ENCODE measurements at regions not wholly inside any gene's neighbourhood (a gene's known extent, or its start where the extent isn't known, plus 50 kb on each side); places are given as distances from the start of the nearest gene placed in this dataset.

DNA sequence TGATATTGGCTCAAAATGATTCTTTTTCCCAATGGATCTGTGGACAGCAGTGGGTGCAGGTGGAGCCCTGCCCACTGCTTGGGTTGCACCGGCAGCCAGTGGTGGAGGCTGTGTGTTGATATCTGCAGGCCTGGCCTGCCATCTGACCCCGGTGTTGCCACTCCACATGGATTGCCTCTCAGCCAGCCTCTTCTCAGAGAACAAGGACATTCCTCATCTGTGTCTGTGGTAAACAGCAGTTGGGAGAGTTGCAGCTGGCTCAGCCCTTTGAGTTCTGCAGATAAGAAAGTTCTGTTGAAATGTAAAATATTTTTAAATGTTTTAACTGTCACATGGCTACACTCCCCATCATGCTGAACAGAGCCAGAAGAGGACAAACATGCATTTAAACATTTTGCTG, 374.9 kb upstream of the CELF2 start:
- H3K9ac ChIP-seq (ENCODE audit: low read length) = no peak overlapping the region
- no peaks in the 10 kb centered on the region for H3K36me3 ChIP-seq (ENCODE audit: insufficient read depth, low read length)
- no peaks in the 10 kb centered on the region for H3K27me3 ChIP-seq (ENCODE audit: insufficient read depth, low read length)
- DNase-seq (ENCODE audit: low read depth) (peak; percentile 4), FAIRE-seq (no peak)
- H3K4me1 ChIP-seq (ENCODE audit: insufficient read depth, low read length) = no peaks in the 10 kb centered on the region
- H3K9me3 ChIP-seq (ENCODE audit: insufficient read depth, low read depth, low read length) = no peaks in the 10 kb centered on the region
- H3K27ac ChIP-seq (ENCODE audit: low read depth, low read length) = no peak overlapping the region
- no peak overlapping the region for H2AFZ ChIP-seq (ENCODE audit: low read depth, low read length)
- no peak overlapping the region for H3K4me3 ChIP-seq (ENCODE audit: insufficient read depth, low read depth, low read length)
- H4K20me1 ChIP-seq (ENCODE audit: insufficient read depth, low read length) = no peaks in the 10 kb centered on the region
- no peaks in the 10 kb centered on the region for H3K79me2 ChIP-seq (ENCODE audit: insufficient read depth, low read length)
- Mint-ChIP-seq H3K4me1 (ENCODE audit: low read depth, unreplicated experiment) (peaks cover 4% of the 10 kb centered on the region), H3K27me3 (ENCODE audit: low read depth, unreplicated experiment) (peaks cover 2% of the 10 kb centered on the region), H3K27ac (ENCODE audit: unreplicated experiment) (no peak overlapping the region), H3K9me3 (ENCODE audit: unreplicated experiment) (no peaks in the 10 kb centered on the region), H3K36me3 (ENCODE audit: low read depth, unreplicated experiment) (no peaks in the 10 kb centered on the region), H3K4me3 (ENCODE audit: unreplicated experiment) (no peak overlapping the region)
- TF ChIP-seq, protein P1, sequence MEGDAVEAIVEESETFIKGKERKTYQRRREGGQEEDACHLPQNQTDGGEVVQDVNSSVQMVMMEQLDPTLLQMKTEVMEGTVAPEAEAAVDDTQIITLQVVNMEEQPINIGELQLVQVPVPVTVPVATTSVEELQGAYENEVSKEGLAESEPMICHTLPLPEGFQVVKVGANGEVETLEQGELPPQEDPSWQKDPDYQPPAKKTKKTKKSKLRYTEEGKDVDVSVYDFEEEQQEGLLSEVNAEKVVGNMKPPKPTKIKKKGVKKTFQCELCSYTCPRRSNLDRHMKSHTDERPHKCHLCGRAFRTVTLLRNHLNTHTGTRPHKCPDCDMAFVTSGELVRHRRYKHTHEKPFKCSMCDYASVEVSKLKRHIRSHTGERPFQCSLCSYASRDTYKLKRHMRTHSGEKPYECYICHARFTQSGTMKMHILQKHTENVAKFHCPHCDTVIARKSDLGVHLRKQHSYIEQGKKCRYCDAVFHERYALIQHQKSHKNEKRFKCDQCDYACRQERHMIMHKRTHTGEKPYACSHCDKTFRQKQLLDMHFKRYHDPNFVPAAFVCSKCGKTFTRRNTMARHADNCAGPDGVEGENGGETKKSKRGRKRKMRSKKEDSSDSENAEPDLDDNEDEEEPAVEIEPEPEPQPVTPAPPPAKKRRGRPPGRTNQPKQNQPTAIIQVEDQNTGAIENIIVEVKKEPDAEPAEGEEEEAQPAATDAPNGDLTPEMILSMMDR (IDR thresholded peaks at IDR 0.05; ENCODE audit: insufficient read depth, low read depth, low read length) = no peak
- no peak for TF ChIP-seq EZH2 (IDR thresholded peaks at IDR 0.05; ENCODE audit: insufficient read depth, low read length)
- H3K4me2 ChIP-seq (ENCODE audit: low read length) = no peak overlapping the region

GRCh38 chr10:10644008-10644646, 373.5 kb upstream of the CELF2 start:
- no peak overlapping the region for H3K9ac ChIP-seq (ENCODE audit: low read length)
- Mint-ChIP-seq H3K4me3 (ENCODE audit: unreplicated experiment) (no peak overlapping the region), H3K36me3 (ENCODE audit: low read depth, unreplicated experiment) (no peaks in the 10 kb centered on the region), H3K9me3 (ENCODE audit: unreplicated experiment) (peaks cover 2% of the 10 kb centered on the region), H3K4me1 (ENCODE audit: low read depth, unreplicated experiment) (peaks cover 4% of the 10 kb centered on the region), H3K27ac (ENCODE audit: unreplicated experiment) (no peak overlapping the region), H3K27me3 (ENCODE audit: low read depth, unreplicated experiment) (peaks cover 7% of the 10 kb centered on the region)
- H3K4me3 ChIP-seq (ENCODE audit: insufficient read depth, low read depth, low read length) = no peak overlapping the region
- no peaks in the 10 kb centered on the region for H4K20me1 ChIP-seq (ENCODE audit: insufficient read depth, low read length)
- H3K36me3 ChIP-seq (ENCODE audit: insufficient read depth, low read length) = no peaks in the 10 kb centered on the region
- no peak for TF ChIP-seq EZH2 (IDR thresholded peaks at IDR 0.05; ENCODE audit: insufficient read depth, low read length)
- TF ChIP-seq, protein P1 (IDR thresholded peaks at IDR 0.05; ENCODE audit: insufficient read depth, low read depth, low read length) = no peak
- DNase-seq (ENCODE audit: low read depth) (peak; percentile 32), FAIRE-seq (no peak)
- H3K4me1 ChIP-seq (ENCODE audit: insufficient read depth, low read length) = no peaks in the 10 kb centered on the region
- no peaks in the 10 kb centered on the region for H3K79me2 ChIP-seq (ENCODE audit: insufficient read depth, low read length)
- H3K27me3 ChIP-seq (ENCODE audit: insufficient read depth, low read length) = no peaks in the 10 kb centered on the region
- no peaks in the 10 kb centered on the region for H3K9me3 ChIP-seq (ENCODE audit: insufficient read depth, low read depth, low read length)
- H2AFZ ChIP-seq (ENCODE audit: low read depth, low read length) = peak overlapping the region; percentile 1
- H3K4me2 ChIP-seq (ENCODE audit: low read length) = peak overlapping the region; percentile 23
- H3K27ac ChIP-seq (ENCODE audit: low read depth, low read length) = no peak overlapping the region

GRCh38 chr10:10644676-10645385, 372.8 kb upstream of the CELF2 start:
- peaks cover 7% of the 10 kb centered on the region for H3K27me3 Mint-ChIP-seq (ENCODE audit: low read depth, unreplicated experiment)
- H3K27me3 ChIP-seq (ENCODE audit: insufficient read depth, low read length) = no peaks in the 10 kb centered on the region
- no peaks in the 10 kb centered on the region for H3K36me3 Mint-ChIP-seq (ENCODE audit: low read depth, unreplicated experiment)
- FAIRE-seq (no peak), DNase-seq (ENCODE audit: low read depth) (no peak)
- no peaks in the 10 kb centered on the region for H4K20me1 ChIP-seq (ENCODE audit: insufficient read depth, low read length)
- TF ChIP-seq, protein P1 (IDR thresholded peaks at IDR 0.05; ENCODE audit: insufficient read depth, low read depth, low read length) = no peak
- TF ChIP-seq EZH2 (IDR thresholded peaks at IDR 0.05; ENCODE audit: insufficient read depth, low read length) = no peak
- H3K9me3 ChIP-seq (ENCODE audit: insufficient read depth, low read depth, low read length) = no peaks in the 10 kb centered on the region
- H3K27ac ChIP-seq (ENCODE audit: low read depth, low read length) = no peak overlapping the region
- H3K4me3 Mint-ChIP-seq (ENCODE audit: unreplicated experiment) = no peak overlapping the region
- no peaks in the 10 kb centered on the region for H3K4me1 ChIP-seq (ENCODE audit: insufficient read depth, low read length)
- peak overlapping the region; percentile 23 for H3K4me2 ChIP-seq (ENCODE audit: low read length)
- no peak overlapping the region for H3K27ac Mint-ChIP-seq (ENCODE audit: unreplicated experiment)
- H3K4me3 ChIP-seq (ENCODE audit: insufficient read depth, low read depth, low read length) = no peak overlapping the region
- peak overlapping the region; percentile 1 for H2AFZ ChIP-seq (ENCODE audit: low read depth, low read length)
- no peaks in the 10 kb centered on the region for H3K36me3 ChIP-seq (ENCODE audit: insufficient read depth, low read length)
- no peaks in the 10 kb centered on the region for H3K79me2 ChIP-seq (ENCODE audit: insufficient read depth, low read length)
- H3K4me1 Mint-ChIP-seq (ENCODE audit: low read depth, unreplicated experiment) = peaks cover 4% of the 10 kb centered on the region
- no peak overlapping the region for H3K9ac ChIP-seq (ENCODE audit: low read length)
- peaks cover 4% of the 10 kb centered on the region for H3K9me3 Mint-ChIP-seq (ENCODE audit: unreplicated experiment)
